K562 (cell line): ENCODE measurements at regions not wholly inside any gene's neighbourhood (a gene's known extent, or its start where the extent isn't known, plus 50 kb on each side); places are given as distances from the start of the nearest gene placed in this dataset.

Experiments used
- ARID4B ChIP-seq: sonication (generic); formaldehyde crosslinking; IDR thresholded peaks from 2 replicates; pipeline ENCODE4 v1.8.0; 2022; ENCODE audit warnings: mild to moderate bottlenecking, missing genetic modification reagents
- ATF3 ChIP-seq, 2 experiments: fragments of 450-650 bp in 1 of 2; sonication (generic) in 1 of 2; formaldehyde crosslinking in 1 of 2; IDR thresholded peaks in 1 of 2; conservative IDR thresholded peaks in 1 of 2; 2 replicates each; pipeline versions ENCODE4 v1.6.1 to v1.8.1; 2016 to 2023; ENCODE audit warnings: mild to moderate bottlenecking in 2 of 2, moderate library complexity in 2 of 2, inconsistent platforms in 1 of 2, missing genetic modification reagents in 1 of 2
- CREM ChIP-seq: IDR thresholded peaks from 2 replicates; pipeline ENCODE4 v1.6.1; 2014; ENCODE audit warnings: antibody characterized with exemption, low read depth
- CTCF ChIP-seq, 3 experiments: IDR thresholded peaks in 2 of 3; conservative IDR thresholded peaks in 1 of 3; 2 replicates each; pipeline ENCODE4 v1.5.1; 2011 to 2012; ENCODE audit warnings: low read length in 3 of 3, mild to moderate bottlenecking in 3 of 3, control low read depth in 2 of 3, improper control_type of control experiment in 1 of 3, inconsistent platforms in 1 of 3, low read depth in 1 of 3, mixed read lengths in 1 of 3, moderate library complexity in 1 of 3; ENCODE audit not compliant: insufficient read depth in 2 of 3
- KLF6 ChIP-seq: fragments of 250-450 bp; sonication (Bioruptor Pico); IDR thresholded peaks from 2 replicates; pipeline ENCODE4 v1.4.0; 2020; ENCODE audit warnings: mild to moderate bottlenecking, moderate library complexity, borderline replicate concordance
- REST ChIP-seq, 2 experiments: fragments of 450-650 bp; formaldehyde crosslinking in 1 of 2; IDR thresholded peaks; 2 replicates each; pipeline versions ENCODE4 v1.4.0 to v1.6.1; 2014 to 2020; ENCODE audit warnings: mild to moderate bottlenecking in 2 of 2, borderline replicate concordance in 1 of 2, low read depth in 1 of 2
- TCF7L2 ChIP-seq: fragments of 150-350 bp; IDR thresholded peaks from 2 replicates; pipeline ENCODE4 v1.6.1; 2016; ENCODE audit warnings: low read depth, mild to moderate bottlenecking, low read length, moderate library complexity
- TEAD1 ChIP-seq, 2 experiments: fragments of 450-650 bp in 1 of 2; sonication (generic) in 1 of 2; formaldehyde crosslinking; IDR thresholded peaks; 2 replicates each; pipeline versions ENCODE4 v1.4.0 to v1.8.0; 2020 to 2022; ENCODE audit warnings: mild to moderate bottlenecking in 2 of 2, missing genetic modification reagents in 1 of 2
- XRCC5 ChIP-seq: fragments of 200-400 bp; formaldehyde crosslinking; IDR thresholded peaks from 2 replicates; pipeline ENCODE4 v1.6.1; 2017; ENCODE audit warnings: low read depth, mild to moderate bottlenecking, low read length
- ZNF354B ChIP-seq: fragments of 250-450 bp; sonication (Bioruptor Pico); IDR thresholded peaks from 2 replicates; pipeline ENCODE4 v1.4.0; 2020
- ZNF707 ChIP-seq: fragments of 250-450 bp; sonication (Bioruptor Pico); conservative IDR thresholded peaks from 2 replicates; pipeline ENCODE4 v1.8.0; 2022; ENCODE audit warnings: inconsistent platforms, mild to moderate bottlenecking, moderate library complexity

- peak; percentile 36; the same call in 1 of the 2 replicates for TF ChIP-seq REST (IDR thresholded peaks at IDR 0.05; ENCODE audit: borderline replicate concordance)
- TF ChIP-seq REST (CRISPR knock-in tag; IDR thresholded peaks at IDR 0.05; ENCODE audit: low read depth): 0 out of 2 replicates have a peak, but pooled peaks have one; percentile 39
- no peak for TF ChIP-seq ZNF707 (CRISPR knock-in tag)
- peak; percentile 99 for TF ChIP-seq ATF3 (IDR thresholded peaks at IDR 0.05)
- peak; percentile 98 for TF ChIP-seq ATF3 (CRISPR knock-in tag; conservative IDR thresholded peaks at IDR 0.05)
- no peak for TF ChIP-seq TCF7L2
- TF ChIP-seq ARID4B (CRISPR knock-in tag): no peak
- TF ChIP-seq XRCC5: 0 out of 2 replicates have a peak, but pooled peaks have one; percentile 14
- TF ChIP-seq KLF6 (CRISPR knock-in tag): peak; percentile 47; the same call in 1 of the 2 replicates
- no peak for TF ChIP-seq ZNF354B (CRISPR knock-in tag)
- peak in 1 of 2 experiments; percentile 52; a peak in 1 of 4 replicates for TF ChIP-seq TEAD1 (CRISPR knock-in tag; IDR thresholded peaks at IDR 0.05)
- no peak for TF ChIP-seq CTCF (IDR thresholded peaks at IDR 0.05 in 2 of 3, conservative IDR thresholded peaks at IDR 0.05 in 1 of 3; ENCODE audit: insufficient read depth in 2 of 3, low read depth in 1 of 3, low read length in 3 of 3)
- 0 out of 2 replicates have a peak, but pooled peaks have one; percentile 24 for TF ChIP-seq CREM
These were observed 312.7 kb upstream of the CCL2 start (continued) for GRCh38 chr17:33942414-33942813.
